ENCODE measurements at regions not wholly inside any gene's neighbourhood (a gene's known extent, or its start where the extent isn't known, plus 50 kb on each side); places are given as distances from the start of the nearest gene placed in this dataset.
"Not testable (repeated sequence)": the region's sequence is repeated elsewhere in the genome, so short reads cannot be mapped to it uniquely, and the experiment has no call there.

GRCh38 chr16:65822148-65822547 lies 544.3 kb upstream of the CDH5 start:
- no peak for DNase-seq

- DNase-seq: no peak
Measured at GRCh38 chr16:65819136-65819898, 547.2 kb upstream of the CDH5 start.

- DNase-seq: no peak
Measured at GRCh38 chr16:65817799-65818198, 548.7 kb upstream of the CDH5 start.

- DNase-seq: no peak
Measured at GRCh38 chr16:65817066-65817465, 549.4 kb upstream of the CDH5 start.

GRCh38 chr16:65816556-65816955 lies 549.9 kb upstream of the CDH5 start:
- DNase-seq: no peak

GRCh38 chr16:65815707-65816106 lies 550.8 kb upstream of the CDH5 start:
- no peak for DNase-seq

GRCh38 chr16:65813879-65814278 lies 552.6 kb upstream of the CDH5 start:
- not testable (repeated sequence) for DNase-seq

GRCh38 chr16:65809627-65810026 lies 556.9 kb upstream of the CDH5 start:
- DNase-seq: no peak

- DNase-seq: no peak
Measured at GRCh38 chr16:65808790-65809189, 557.7 kb upstream of the CDH5 start.

GRCh38 chr16:65807858-65808257 lies 558.6 kb upstream of the CDH5 start:
- DNase-seq: no peak

- DNase-seq: not testable (repeated sequence)
Measured at GRCh38 chr16:65805704-65806103, 560.8 kb upstream of the CDH5 start.

- DNase-seq: no peak
Measured at GRCh38 chr16:65796481-65796880, 570.0 kb upstream of the CDH5 start.

GRCh38 chr16:65794973-65795372 lies 571.5 kb upstream of the CDH5 start:
- DNase-seq: no peak

GRCh38 chr16:65793781-65794180 lies 572.7 kb upstream of the CDH5 start:
- DNase-seq: no peak

GRCh38 chr16:65790768-65791167 lies 575.7 kb upstream of the CDH5 start:
- no peak for DNase-seq

- DNase-seq: no peak
Measured at GRCh38 chr16:65789161-65789945, 577.1 kb upstream of the CDH5 start.

- DNase-seq: no peak
Measured at GRCh38 chr16:65788434-65789140, 577.9 kb upstream of the CDH5 start.

- DNase-seq: no peak
Measured at GRCh38 chr16:65787921-65788320, 578.6 kb upstream of the CDH5 start.

GRCh38 chr16:65786916-65787315 lies 579.6 kb upstream of the CDH5 start:
- DNase-seq: no peak

GRCh38 chr16:65783709-65784474 lies 582.6 kb upstream of the CDH5 start:
- no peak for DNase-seq

GRCh38 chr16:65782611-65783600 lies 583.6 kb upstream of the CDH5 start:
- DNase-seq: no peak

- no peak for DNase-seq
Measured at GRCh38 chr16:65781855-65782254, 584.6 kb upstream of the CDH5 start.
